AML-193 (cell line): ENCODE measurements at regions not wholly inside any gene's neighbourhood (a gene's known extent, or its start where the extent isn't known, plus 50 kb on each side); places are given as distances from the start of the nearest gene placed in this dataset.

Experiments used
- DNase-seq, 2 experiments: peaks; one replicate each; lab custom pipeline; 2025; lab: John Stamatoyannopoulos, UW

GRCh38 chr5:116389601-116390000 is 185.0 kb downstream of the SEMA6A start:
- DNase-seq: no peak

GRCh38 chr5:116388564-116389258 is 185.9 kb downstream of the SEMA6A start:
- no peak for DNase-seq

- DNase-seq: no peak
Observed at GRCh38 chr5:116387738-116388137, 186.9 kb downstream of the SEMA6A start.

- DNase-seq: no peak
Observed at GRCh38 chr5:116386633-116387032, 188.0 kb downstream of the SEMA6A start.

DNA sequence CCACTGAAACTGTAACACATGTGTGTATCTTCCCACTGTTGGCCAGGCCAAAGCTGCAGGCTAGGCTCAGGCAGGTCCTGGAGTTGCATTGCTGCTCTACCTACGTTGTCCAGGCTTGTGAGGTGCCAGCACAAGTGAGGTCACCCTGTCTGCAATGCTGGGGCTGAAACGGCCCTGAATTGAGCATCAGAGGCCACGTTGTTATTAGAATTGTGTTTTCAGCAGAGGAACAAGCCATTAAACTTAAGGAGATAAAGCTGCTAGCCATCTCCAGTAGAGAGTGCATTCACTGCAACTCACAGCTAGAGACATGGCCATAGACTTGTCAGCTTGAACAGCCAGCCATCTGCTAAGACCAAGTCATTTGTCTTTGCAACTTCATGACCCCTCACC is 191.8 kb downstream of the SEMA6A start:
- DNase-seq: no peak

DNA sequence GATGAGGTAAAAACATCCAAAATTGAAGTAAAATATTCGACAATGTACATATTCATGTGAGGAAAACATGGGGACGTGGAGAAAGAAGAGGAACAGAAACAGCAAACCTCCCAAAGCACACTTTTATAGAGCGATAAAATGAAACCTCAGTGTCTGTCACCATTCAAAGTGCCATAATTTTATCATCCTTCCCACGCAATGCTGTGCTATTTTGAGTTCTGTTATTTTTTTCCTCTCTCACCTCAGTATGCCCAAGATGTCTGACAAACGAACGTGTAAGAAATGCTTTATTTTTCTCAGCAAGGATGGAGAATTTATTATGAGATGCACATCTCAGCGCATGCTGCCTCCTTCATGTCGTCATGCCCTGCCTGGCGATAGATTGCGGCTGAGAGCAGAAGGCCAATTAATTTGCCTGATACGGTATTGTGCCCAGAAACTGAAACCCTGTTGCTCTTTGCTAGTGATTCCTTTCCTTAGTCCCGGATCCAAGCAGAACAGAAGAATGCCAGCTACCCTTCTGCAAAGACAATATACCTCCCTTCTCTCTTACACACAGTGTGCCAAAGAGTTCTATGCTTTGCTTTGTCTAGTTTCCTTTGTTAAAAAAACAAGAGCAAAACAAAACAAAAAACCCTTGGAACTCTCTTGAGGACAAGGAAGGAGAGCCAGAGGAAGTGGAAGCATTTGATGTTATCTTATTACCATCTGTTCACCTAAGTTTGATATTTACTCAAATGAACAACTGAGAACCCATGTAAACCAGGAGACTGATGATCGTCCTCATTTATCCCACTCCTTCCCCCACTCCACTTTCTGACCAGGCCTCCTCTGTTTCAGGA is 192.4 kb downstream of the SEMA6A start:
- no peak for DNase-seq

- no peak for DNase-seq
Observed at GRCh38 chr5:116381201-116381600, 193.4 kb downstream of the SEMA6A start.

DNA sequence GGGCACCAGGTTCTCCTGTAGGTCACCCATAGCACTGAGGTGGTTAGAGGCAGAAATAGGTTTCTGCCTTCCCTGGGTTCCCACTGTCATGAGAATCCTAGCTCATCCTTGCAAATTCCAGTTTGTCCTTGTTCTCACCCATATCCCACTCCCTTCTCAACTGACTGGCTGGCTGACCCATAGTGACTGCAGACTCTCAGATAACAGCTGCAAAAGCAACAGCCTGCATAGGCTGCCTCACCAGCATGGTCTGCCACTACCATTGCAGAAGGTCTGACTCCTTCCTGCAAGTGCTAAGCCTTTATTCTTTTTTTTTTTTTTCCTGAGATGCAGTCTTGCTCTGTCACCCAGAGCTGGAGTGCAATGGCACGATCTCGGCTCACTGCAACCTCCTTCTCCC is 194.0 kb downstream of the SEMA6A start:
- no peak for DNase-seq

- DNase-seq: no peak
Observed at GRCh38 chr5:116379306-116379705, 195.3 kb downstream of the SEMA6A start.

GRCh38 chr5:116378777-116379121 is 195.9 kb downstream of the SEMA6A start:
- DNase-seq: no peak

GRCh38 chr5:116378007-116378776 is 196.4 kb downstream of the SEMA6A start:
- DNase-seq: no peak

DNA sequence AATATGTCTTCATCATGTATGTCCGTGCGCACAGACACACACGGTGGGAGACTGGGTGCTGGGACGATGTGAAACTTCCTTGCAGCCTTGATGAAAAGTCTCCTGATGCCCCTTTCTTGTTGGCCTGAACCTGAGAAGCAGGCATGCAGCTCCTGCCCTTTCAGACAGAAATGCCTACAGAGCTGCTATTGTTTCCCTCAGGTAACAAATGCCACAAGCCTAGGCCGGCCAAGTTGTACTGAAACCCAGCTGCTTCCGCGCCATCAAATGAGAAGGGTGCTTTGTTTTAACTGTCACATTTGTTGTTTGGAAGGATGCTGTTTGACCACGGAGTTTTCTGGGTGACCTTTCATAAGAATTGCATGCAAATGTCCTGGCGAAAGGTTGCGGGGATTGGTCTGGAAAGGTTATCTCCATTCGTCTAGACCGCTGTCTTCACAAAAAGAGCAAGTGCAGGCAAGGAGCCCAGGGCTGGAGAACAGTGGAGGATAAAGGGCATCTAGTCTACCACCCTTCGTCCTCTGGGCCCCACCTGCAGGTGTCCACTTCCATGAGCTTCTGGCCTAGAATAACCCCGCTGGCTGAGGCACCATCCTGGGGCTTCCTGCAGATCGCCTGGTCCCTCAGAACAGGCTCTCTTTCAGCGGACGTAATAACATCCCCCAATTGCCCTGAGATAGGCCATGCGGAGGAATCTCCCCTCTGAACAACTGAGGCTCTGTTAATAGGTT is 197.2 kb downstream of the SEMA6A start:
- no peak for DNase-seq

GRCh38 chr5:116375926-116376325 is 198.7 kb downstream of the SEMA6A start:
- no peak for DNase-seq

DNA sequence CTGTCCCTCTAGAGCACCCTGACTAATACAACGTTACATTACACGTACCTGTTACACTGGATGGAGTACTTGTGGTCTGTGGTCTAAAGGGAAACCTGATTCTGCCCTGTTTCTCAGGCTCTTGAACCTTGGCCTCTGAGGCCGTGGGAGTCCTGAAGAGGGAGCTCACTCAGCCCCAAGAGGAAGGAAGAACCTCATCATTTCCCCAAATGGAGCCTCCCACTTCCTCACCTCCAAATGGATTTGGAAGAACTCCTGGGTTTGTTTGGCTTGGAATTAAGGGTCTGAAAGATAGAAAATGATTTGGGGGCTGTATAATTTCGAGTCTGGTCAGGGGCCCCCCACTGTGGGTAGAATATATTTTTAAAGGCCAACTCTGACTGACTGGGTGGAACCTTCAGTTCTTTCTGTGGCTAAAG is 200.2 kb downstream of the SEMA6A start:
- DNase-seq: no peak

- DNase-seq: no peak
Observed at GRCh38 chr5:116372931-116373597, 201.6 kb downstream of the SEMA6A start.

GRCh38 chr5:116371935-116372334 is 202.7 kb downstream of the SEMA6A start:
- DNase-seq: peak; percentile 40 to 46

GRCh38 chr5:116371431-116371830 is 203.2 kb downstream of the SEMA6A start:
- DNase-seq: no peak

GRCh38 chr5:116370886-116371285 is 203.7 kb downstream of the SEMA6A start:
- DNase-seq: no peak

- DNase-seq: no peak
Observed at GRCh38 chr5:116370149-116370548, 204.5 kb downstream of the SEMA6A start.

DNA sequence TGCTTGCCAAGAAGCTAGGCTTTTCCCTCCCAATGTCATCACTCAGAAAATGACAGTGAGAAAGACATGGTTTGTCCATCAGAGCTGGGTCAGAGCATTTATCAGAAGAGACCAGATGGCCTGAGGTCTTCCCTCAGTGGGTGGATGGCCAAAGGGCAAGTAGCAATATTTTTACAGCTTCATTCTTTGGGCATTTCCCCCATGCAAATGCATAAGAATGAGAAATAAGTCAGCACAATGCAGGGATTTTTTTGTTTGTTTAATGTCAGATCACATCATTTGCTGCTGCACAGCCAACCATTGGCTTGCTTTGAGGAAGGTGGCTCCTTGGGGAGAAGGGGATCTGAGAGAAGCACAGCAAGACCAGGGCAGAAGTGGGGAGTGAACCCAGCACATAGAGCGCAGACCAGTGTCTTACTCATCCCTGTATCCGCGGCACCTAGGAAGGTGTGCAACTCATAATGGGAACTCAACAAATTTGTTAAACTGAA is 209.6 kb downstream of the SEMA6A start:
- DNase-seq: no peak

- no peak for DNase-seq
Observed at GRCh38 chr5:116363780-116364179, 210.8 kb downstream of the SEMA6A start.
